Nephron (organoid): ENCODE measurements at regions not wholly inside any gene's neighbourhood (a gene's known extent, or its start where the extent isn't known, plus 50 kb on each side); places are given as distances from the start of the nearest gene placed in this dataset.

Experiments used
- H3K27ac Mint-ChIP-seq, 3 experiments: 2 replicates each; pipeline ENCODE4 v1.8.0; 2020; ENCODE audit warnings: mixed read lengths in 3 of 3, mild to moderate bottlenecking in 2 of 3, moderate library complexity in 1 of 3
- H3K27me3 Mint-ChIP-seq: 2 replicates; pipeline ENCODE4 v1.8.0; 2021; ENCODE audit warnings: low read depth, mild to moderate bottlenecking, moderate library complexity, mixed read lengths
- H3K36me3 Mint-ChIP-seq: 2 replicates; pipeline ENCODE4 v1.8.0; 2020; ENCODE audit warnings: low read depth, mixed read lengths
- H3K4me1 Mint-ChIP-seq: 2 replicates; pipeline ENCODE4 v1.8.0; 2020; ENCODE audit warnings: mixed read lengths
- H3K4me3 Mint-ChIP-seq, 3 experiments: 2 replicates each; pipeline ENCODE4 v1.8.0; 2020; ENCODE audit warnings: mild to moderate bottlenecking in 3 of 3, mixed read lengths in 3 of 3, moderate library complexity in 2 of 3
- H3K9me3 Mint-ChIP-seq: 2 replicates; pipeline ENCODE4 v1.8.0; 2020; ENCODE audit warnings: mixed read lengths
- TF ChIP-seq, protein P1 (sequence below), 3 experiments: fragments of 200-600 bp; sonication (generic); IDR thresholded peaks; one replicate each; pipeline ENCODE4 v1.5.0; 2021; ENCODE audit warnings: antibody characterized with exemption in 3 of 3; ENCODE audit not compliant: unreplicated experiment in 3 of 3

DNA sequence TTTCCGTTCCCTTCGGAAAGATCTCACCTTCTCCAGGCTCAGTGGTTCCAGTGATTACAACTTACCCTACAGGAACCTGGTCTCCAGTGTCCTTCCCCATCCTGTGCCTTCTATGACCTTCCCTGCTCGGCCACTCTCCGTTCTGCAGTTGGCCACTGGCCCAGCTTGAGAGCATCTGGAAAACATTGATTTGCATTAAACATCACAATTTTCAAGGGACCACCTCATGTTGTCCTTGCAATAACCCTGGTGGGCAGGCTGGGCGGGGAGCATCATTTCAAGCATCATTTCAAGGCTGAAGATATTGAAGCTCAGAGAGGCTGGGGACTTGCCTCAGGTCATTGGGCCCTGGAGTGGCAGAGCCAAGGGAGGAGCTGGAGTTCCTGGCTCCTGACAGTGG lies 177.4 kb downstream of the SEC61B start:
- no peaks in the 10 kb centered on the region for H3K36me3 Mint-ChIP-seq

DNA sequence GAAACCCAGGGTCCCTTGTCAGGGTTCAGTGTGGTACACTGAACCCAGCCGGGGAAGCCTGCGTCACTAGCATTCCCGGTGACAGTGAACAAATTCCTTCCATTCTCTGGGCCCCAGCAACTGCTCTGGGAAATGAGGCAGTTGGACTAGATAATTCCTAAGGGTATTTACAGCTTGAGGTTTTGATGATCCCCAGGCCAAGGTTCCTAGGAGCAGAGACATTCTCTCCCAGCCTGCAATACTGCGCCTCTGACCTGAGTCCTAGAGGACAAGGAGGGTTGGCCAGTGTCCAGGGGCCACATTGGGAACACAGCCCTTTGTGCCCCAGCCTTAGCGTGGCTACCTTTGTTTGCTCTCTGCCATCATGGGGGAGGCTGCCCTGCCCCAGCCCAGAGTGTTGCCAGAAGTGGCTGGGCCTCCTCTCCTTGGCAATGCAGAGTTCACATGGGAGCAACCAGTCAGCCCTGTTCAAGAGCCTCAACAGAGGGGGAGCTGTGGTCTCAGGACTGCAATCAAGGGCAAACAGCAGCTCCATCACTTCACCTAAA lies 178.2 kb downstream of the SEC61B start:
- TF ChIP-seq, protein P1, sequence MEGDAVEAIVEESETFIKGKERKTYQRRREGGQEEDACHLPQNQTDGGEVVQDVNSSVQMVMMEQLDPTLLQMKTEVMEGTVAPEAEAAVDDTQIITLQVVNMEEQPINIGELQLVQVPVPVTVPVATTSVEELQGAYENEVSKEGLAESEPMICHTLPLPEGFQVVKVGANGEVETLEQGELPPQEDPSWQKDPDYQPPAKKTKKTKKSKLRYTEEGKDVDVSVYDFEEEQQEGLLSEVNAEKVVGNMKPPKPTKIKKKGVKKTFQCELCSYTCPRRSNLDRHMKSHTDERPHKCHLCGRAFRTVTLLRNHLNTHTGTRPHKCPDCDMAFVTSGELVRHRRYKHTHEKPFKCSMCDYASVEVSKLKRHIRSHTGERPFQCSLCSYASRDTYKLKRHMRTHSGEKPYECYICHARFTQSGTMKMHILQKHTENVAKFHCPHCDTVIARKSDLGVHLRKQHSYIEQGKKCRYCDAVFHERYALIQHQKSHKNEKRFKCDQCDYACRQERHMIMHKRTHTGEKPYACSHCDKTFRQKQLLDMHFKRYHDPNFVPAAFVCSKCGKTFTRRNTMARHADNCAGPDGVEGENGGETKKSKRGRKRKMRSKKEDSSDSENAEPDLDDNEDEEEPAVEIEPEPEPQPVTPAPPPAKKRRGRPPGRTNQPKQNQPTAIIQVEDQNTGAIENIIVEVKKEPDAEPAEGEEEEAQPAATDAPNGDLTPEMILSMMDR (IDR thresholded peaks at IDR 0.05; ENCODE audit: unreplicated experiment in 3 of 3), result no peak
- no peaks in the 10 kb centered on the region for H3K9me3 Mint-ChIP-seq
- no peaks in the 10 kb centered on the region for H3K36me3 Mint-ChIP-seq
- no peak overlapping the region for H3K27ac Mint-ChIP-seq
- no peaks in the 10 kb centered on the region for H3K4me1 Mint-ChIP-seq
- no peaks in the 10 kb centered on the region for H3K27me3 Mint-ChIP-seq
- H3K4me3 Mint-ChIP-seq, result no peak overlapping the region

More for the DNA sequence above, 177.4 kb downstream of the SEC61B start:
- Mint-ChIP-seq H3K4me3 (no peak overlapping the region), H3K27me3 (no peaks in the 10 kb centered on the region), H3K27ac (no peak overlapping the region), H3K4me1 (no peaks in the 10 kb centered on the region), H3K9me3 (no peaks in the 10 kb centered on the region)
- TF ChIP-seq, protein P1 (IDR thresholded peaks at IDR 0.05; ENCODE audit: unreplicated experiment in 3 of 3), result no peak

DNA sequence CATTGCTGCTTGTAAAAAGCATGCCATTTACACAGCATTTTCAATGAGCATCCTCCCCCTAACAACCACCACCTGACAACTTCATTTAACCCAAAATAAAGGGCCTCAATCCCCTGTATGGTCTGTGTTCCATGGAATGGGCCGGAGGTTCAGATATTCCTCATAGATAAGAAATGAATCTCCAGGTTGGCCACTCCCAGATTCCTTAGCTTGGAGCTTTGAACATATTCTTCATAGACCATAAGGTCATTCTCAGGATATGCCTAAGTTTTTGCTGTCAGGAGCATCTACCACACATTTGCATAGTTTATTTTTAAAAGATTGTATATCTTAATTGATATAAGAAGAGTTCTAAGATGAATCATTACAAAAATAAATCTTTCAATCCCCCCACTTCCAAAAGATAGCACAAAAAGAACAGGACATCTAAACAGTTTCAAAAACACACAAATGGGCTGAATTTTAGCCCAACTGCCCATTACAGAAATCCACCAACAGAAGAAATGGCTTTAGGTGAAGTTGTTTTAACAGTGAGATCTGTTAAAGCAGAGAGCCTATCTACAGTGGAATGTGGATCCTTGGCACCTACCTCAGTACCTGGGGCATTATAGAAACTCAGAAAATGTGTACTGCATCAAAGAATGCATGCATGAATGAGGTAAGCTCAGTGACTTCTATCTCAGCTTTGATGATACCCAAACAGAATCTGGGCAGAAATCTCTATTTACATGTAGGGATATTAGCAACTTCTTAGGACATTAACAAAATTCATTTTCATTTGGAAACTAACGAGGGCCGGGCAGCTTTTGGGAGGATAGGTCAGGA lies 179.8 kb downstream of the SEC61B start:
- Mint-ChIP-seq H3K9me3 (no peaks in the 10 kb centered on the region), H3K27me3 (no peaks in the 10 kb centered on the region), H3K4me1 (peaks cover 4% of the 10 kb centered on the region), H3K27ac (no peak overlapping the region), H3K36me3 (no peaks in the 10 kb centered on the region), H3K4me3 (no peak overlapping the region)
- TF ChIP-seq, protein P1 (IDR thresholded peaks at IDR 0.05; ENCODE audit: unreplicated experiment in 3 of 3), result no peak

DNA sequence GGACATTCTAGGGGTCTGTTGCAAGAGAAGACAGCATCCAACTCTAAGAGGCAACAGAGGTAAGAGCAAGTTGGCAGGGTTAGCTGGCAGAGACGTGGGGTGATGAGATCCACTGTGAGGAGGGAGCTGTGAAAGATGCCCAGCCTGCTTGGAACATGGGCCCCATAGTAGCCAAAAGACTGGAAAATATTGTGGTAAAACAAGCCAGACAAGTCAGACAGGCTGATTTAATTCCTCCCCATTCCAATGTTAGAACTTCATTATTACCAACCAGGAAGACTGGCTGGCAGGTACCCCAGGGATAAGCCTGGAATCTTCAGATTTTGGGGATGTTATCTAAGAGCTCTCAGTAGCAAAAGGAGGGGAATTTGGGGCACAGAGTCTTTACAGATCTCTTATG lies 181.3 kb downstream of the SEC61B start:
- Mint-ChIP-seq H3K4me1 (peaks cover 4% of the 10 kb centered on the region), H3K4me3 (no peak overlapping the region), H3K9me3 (no peaks in the 10 kb centered on the region), H3K36me3 (no peaks in the 10 kb centered on the region), H3K27ac (no peak overlapping the region), H3K27me3 (no peaks in the 10 kb centered on the region)
- TF ChIP-seq, protein P1 (IDR thresholded peaks at IDR 0.05; ENCODE audit: unreplicated experiment in 3 of 3), result no peak

DNA sequence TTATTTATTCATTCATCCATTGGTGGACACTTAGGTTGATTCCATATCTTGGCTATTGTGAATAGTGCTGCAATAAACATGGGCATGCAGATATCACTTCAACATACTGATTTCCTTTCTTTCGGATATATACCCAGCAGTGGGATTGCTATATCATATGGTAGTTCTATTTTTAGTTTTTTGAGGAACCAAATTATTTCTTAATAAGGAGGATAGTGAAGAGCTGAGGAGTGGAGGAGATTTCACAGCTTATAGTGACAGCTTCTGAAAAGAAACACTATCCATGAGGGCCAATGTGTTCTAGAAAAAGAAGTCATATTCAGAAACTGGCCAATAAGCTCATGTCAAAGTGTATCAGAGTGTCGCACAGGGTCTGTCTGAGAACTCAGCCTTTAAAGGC lies 183.3 kb downstream of the SEC61B start:
- Mint-ChIP-seq H3K4me1 (peaks cover 4% of the 10 kb centered on the region), H3K9me3 (no peaks in the 10 kb centered on the region)

More for the DNA sequence above, 183.3 kb downstream of the SEC61B start:
- Mint-ChIP-seq H3K27ac (no peak overlapping the region), H3K27me3 (no peaks in the 10 kb centered on the region), H3K4me3 (no peak overlapping the region), H3K36me3 (no peaks in the 10 kb centered on the region)
- TF ChIP-seq, protein P1 (IDR thresholded peaks at IDR 0.05; ENCODE audit: unreplicated experiment in 3 of 3), result no peak
